ENCODE measurements at regions not wholly inside any gene's neighbourhood (a gene's known extent, or its start where the extent isn't known, plus 50 kb on each side); places are given as distances from the start of the nearest gene placed in this dataset.
"Not testable (repeated sequence)": the region's sequence is repeated elsewhere in the genome, so short reads cannot be mapped to it uniquely, and the experiment has no call there.

- H3K79me2 ChIP-seq (ENCODE audit: low read depth); intact Hi-C loops (cut with micrococcal nuclease; ENCODE audit: unreplicated experiment); H3K9me3 ChIP-seq (ENCODE audit: insufficient read depth, low read depth); H3K4me2 ChIP-seq; H4K20me1 ChIP-seq (ENCODE audit: insufficient read depth); H3K4me1 ChIP-seq (replicated peaks; ENCODE audit: insufficient read depth); H3K27ac ChIP-seq; H3K36me3 ChIP-seq (ENCODE audit: low read depth); POLR2A ChIA-PET (ENCODE audit: unreplicated experiment); H3K4me3 ChIP-seq; CTCF ChIA-PET; H3F3A ChIP-seq (ENCODE audit: insufficient read depth, low read depth); H3K9me2 ChIP-seq (ENCODE audit: insufficient read depth); H2AFZ ChIP-seq; BruUV-seq (replicated peaks); H3K27me3 ChIP-seq (ENCODE audit: insufficient read depth, low read depth): not testable (repeated sequence)
- TF ChIP-seq, protein P1, sequence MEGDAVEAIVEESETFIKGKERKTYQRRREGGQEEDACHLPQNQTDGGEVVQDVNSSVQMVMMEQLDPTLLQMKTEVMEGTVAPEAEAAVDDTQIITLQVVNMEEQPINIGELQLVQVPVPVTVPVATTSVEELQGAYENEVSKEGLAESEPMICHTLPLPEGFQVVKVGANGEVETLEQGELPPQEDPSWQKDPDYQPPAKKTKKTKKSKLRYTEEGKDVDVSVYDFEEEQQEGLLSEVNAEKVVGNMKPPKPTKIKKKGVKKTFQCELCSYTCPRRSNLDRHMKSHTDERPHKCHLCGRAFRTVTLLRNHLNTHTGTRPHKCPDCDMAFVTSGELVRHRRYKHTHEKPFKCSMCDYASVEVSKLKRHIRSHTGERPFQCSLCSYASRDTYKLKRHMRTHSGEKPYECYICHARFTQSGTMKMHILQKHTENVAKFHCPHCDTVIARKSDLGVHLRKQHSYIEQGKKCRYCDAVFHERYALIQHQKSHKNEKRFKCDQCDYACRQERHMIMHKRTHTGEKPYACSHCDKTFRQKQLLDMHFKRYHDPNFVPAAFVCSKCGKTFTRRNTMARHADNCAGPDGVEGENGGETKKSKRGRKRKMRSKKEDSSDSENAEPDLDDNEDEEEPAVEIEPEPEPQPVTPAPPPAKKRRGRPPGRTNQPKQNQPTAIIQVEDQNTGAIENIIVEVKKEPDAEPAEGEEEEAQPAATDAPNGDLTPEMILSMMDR (conservative IDR thresholded peaks at IDR 0.05): 0 out of 2 replicates have a peak, but pooled peaks have one; percentile 32
- DNase-seq: peak in 1 of 2 experiments; percentile 29
Measured at GRCh38 chr10:87436104-87436503, 68.6 kb upstream of the MINPP1 start.

DNA sequence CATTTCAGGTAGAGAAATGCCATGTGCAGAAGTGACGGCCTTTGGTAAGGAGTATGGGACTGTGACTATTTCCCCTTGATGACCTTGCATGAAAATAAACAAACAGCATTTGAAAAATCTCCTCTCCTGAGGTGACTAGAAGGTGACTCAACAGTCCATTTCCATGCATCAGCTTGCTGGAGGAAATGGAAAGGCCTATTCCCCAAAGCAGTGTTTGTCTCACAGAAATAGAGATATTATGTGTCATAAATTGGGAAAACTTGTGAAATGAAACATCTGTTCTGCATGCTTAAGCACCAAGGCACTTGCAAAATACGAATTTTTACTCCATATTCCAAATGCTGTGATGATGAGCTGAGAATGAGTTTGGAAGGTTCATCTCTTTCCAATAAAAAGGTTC is 67.2 kb upstream of the MINPP1 start:
- H3K9me2 ChIP-seq (ENCODE audit: insufficient read depth); CTCF ChIA-PET; H3K9me3 ChIP-seq (ENCODE audit: insufficient read depth, low read depth); H4K20me1 ChIP-seq (ENCODE audit: insufficient read depth); intact Hi-C loops (cut with micrococcal nuclease; ENCODE audit: unreplicated experiment); H3K36me3 ChIP-seq (ENCODE audit: low read depth); H3F3A ChIP-seq (ENCODE audit: insufficient read depth, low read depth); BruUV-seq (replicated peaks); H3K4me3 ChIP-seq; H3K27me3 ChIP-seq (ENCODE audit: insufficient read depth, low read depth); H3K79me2 ChIP-seq (ENCODE audit: low read depth); POLR2A ChIA-PET (ENCODE audit: unreplicated experiment); H2AFZ ChIP-seq; H3K4me1 ChIP-seq (replicated peaks; ENCODE audit: insufficient read depth): not testable (repeated sequence)
- H3K4me2 ChIP-seq: 0 out of 2 replicates have a peak overlapping the region, but pooled peaks have one; percentile 23
- H3K27ac ChIP-seq: peak overlapping the region; percentile 55
- DNase-seq: peak in 1 of 2 experiments; percentile 66

Measured in PC-9 (cell line).